Activated gamma-delta T cell treated with Interleukin-2 at 50 U/mL for 16 hours (primary cell): ENCODE measurements at regions not wholly inside any gene's neighbourhood (a gene's known extent, or its start where the extent isn't known, plus 50 kb on each side); places are given as distances from the start of the nearest gene placed in this dataset.

Experiments
- DNase-seq: peaks from one replicate; pipeline ENCODE4 v3.0.0-alpha.2; 2020

DNA sequence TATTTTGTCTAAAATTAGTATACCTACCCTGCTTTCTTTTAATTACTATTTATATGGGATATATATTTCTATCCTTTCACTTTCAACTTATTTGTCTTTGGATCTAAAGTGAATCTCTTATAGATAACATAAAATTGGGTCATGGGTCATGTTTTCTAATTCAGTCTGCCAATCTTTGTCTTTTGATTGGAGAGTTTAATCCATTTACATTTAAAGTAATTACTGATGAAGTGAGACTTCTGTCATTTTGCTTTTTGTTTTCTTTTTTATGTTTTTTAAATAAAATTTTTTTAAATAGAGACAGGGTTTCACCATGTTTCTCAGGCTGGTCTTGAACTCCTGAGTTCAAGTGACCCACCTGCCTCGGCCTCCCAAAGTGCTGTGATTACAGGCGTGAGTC lies 50.5 kb upstream of the PRDM1 start:
- no peak for DNase-seq

DNA sequence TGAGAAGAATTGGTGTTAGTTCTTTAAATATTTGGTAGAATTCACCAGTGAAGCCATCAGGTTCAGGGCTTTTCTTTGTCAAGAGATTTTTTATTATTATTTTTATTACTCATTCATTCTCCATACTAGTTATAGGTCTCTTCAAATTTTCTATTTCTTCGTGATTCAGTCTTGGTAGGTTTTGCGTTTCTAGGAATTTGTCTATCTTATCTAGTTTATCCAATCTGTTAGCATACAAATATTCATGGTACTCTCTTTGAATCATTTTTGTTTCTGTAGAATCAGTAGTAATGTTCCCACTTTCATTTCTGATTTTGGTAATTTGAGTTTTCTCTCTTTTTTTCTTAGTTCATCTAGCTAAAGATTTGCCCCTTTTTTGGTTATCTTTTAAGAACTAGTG lies 52.3 kb upstream of the PRDM1 start:
- DNase-seq, result no peak

DNA sequence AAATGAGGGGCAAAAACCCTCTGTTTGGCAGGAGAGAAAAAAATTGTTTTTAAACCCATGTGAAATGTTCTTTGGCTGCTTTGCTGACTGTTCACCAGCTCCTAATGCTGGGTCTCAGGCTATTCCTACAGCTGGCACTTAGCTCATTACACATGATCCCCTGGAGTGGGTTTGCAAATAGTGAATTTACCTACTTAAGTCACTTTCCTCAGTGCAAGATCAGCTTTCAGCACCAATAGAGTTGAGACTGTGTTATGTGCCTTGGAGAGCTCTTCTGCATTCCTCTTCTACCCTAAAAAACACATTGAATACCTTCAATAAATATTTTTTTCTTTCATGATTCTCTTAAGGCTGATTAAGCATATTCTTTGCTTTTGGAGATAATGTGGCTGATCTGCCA lies 58.4 kb upstream of the PRDM1 start:
- DNase-seq, result no peak

DNA sequence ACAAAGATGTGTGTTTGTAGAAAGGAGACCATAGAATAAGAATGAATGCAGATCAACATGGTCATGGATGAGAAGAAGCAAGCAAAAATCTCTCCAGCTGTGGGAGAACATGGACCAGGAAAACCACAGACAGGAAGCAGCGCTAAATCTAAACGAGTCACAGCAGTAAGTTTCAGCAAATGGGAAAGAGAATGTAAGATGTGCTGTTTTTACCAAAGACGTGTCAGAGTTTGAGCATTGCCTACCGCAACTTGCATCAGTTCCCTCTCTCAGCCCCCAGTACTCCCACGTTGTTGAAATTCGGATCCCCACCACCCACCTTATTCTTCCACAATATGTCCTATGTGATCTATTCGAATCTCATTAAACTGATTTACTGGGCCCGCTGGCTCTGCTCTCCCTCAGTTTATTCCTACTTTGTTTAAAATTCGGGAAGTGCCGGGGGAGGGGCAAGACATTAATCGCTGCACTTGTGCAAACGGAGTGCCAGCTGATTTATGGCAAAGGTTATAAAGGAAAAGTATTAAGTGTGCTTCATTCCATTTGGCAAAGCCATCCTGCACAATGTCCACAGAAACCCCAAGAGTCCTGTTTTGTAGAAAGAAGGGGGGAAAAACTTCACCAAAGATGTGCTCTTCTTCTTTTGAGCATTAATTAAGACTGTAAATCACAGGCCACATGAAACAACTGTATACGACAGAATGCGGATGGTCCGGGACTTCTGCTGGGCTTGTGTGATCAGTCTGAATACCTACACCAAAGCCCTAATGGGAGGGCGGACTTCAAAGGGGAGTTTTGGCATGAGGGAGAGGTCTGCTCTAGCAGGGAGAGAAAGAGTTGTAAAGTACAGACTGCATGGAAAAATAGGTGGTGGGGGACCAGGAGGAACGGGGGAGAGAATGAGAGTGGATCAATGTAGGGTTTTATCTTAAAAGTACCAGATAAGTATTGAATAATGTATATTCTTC lies 59.1 kb upstream of the PRDM1 start:
- no peak for DNase-seq

DNA sequence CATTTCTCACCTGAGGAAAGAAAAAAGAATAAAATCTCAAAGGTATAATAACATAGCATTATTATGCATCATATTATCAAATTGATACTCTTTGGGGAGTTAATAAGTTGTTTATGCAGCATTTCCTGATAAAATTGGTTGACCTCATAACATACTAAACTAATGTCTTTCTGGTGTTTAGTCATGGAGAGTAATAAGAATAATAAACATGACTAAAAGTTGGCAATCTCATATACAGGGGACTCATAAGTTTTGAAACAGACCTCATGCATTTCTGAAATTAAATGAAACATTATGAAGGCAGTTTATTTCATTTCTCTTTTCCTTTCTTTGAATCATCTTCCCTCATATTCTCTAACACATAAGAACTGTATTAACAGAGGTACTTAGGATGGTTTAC lies 60.5 kb upstream of the PRDM1 start:
- no peak for DNase-seq

DNA sequence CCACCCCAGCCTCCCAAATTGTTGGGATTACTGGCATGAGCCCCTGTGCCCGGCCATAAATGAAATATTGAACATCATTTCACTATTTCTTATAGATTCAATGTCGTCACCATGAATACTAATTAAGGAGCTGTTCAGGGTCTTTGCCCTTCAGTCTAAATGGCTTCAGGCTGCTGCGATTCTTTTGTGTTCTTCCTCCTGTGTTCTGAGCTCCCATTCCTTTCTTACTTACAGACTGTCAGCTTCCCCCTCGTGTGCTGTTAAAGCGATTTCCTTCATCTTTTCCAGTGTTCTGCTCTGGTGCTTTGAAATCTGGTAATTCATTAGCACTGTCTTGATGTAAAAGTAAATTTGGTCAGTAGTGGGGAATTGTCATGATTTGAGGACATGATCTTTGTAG lies 63.3 kb upstream of the PRDM1 start:
- DNase-seq, result no peak

DNA sequence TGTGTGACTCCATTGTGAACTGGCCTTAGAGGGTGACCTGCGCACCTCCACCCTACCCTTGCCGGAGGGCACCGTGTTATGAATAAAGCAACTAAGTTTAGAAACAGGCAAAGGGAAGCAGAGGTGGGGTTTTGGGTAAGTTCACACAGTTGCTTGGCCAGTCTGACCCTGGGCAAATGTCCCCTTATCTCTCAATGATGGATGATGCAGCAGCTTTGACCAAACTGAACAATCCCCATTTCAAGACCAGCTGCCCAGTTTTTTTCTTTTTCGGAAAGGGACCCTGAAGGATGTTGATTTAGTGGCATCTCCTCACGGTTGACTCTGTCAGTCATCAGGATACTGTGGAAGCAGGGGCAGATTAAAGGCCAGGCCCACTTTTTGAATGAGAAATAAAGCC lies 68.7 kb upstream of the PRDM1 start:
- DNase-seq, result no peak

DNA sequence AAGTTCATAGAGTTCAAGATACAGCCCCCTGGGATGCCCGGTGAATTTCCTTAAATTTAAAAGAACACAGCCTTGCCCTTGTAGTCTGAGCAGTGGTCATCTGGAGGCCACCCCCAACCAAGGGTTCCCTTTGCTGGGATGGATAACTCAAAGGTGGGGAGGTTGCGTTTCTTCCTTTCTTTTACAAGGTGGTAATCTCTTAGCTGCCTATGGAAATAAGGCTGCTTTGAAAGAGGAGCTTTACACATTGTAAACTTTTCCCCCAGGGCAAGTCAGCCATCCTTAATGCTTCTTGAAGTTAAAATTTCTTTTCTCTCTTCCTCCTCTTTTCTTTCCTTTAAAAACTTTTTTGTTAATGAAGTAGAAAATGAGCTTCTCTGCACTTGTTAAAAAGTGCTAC lies 71.2 kb upstream of the PRDM1 start:
- DNase-seq, result no peak

DNA sequence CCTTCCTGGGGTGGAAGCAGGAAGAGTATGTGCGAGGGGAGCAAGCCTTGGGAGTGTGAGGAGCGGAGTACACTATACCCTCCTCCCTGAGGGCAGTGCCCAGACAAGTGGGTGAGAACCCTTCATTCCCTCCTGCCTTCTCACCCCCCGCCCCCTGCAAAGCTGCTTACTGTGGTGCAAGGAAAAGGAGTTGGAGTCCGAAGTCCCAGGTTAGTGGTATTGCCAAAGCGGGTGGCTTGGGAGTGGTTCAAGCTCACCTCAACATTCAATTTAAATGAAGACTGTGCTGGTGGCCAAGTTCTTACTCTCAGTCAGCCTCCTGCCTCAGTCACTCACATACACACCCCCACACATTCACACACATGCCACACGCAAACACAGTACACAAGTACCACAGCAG lies 74.7 kb upstream of the PRDM1 start:
- DNase-seq, result no peak

DNA sequence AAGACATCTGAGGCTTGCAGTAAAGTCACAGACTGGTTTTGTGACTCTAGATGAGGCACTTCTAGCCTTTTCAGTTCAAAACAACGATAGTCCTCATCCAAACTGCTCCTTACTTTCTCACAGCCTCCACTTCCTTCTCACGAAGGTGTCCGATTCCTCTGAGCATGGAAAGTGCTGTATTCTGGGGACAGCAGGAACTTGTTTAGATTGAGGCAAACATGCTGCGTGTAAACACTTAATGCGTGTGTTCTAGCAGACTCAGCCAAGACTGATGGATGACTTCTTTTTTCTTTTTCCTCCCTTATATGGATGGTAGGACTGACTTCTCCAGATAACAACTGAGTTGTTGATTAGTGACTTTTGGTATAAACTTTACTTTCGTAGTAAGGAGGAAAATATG lies 80.2 kb upstream of the PRDM1 start:
- DNase-seq, result no peak

DNA sequence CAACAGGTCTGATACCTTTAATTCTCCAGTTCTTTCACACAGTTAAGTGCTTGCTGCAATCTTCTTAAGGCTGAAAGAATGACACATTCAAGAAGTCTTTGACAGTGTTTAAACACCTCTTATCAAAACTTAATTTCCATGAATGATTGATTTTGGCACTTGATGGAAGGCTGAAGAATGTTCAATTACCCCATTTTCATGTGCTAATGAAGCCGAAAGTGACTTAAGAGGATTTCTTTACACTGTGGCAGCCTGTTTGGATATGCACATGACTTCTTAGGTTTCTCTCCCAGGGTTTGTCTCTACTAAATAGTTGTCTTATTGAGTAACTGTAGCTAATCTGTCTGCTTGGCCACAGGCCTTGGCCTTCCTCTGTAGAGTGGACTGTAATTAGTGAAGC lies 81.1 kb upstream of the PRDM1 start:
- DNase-seq, result no peak

DNA sequence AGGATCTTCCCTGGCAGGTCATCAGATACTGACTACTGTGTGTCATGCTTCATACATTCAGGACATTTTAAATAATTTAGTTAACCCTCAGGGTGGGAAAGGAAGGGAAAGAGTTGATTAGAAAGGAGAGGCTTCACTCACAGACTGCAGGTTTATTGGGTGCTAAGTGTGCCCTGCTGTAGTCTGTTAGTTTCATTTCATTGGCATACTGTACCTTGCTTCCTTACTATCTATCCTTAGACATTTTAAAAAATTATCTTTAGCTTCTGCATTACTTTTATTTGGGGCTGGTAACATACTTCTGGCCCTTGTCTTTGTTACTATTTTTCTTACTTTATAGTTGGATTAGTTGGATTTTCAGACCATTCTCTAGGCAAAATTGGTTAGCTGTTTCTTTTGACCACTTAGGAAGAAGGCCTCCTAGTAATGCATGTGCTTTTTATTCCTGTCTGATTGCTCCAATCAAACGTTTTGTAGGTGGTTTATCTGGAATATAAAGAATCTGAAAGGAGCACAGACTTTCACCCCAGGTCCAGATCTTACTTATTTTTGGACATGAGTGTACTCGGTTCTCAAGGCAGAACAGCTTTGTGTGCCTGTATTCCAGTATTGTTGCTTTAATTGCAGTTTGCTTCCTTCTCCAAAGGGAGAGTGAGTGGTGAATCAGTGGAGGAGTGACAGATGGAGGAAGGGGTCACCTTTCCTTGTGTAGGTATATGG lies 82.7 kb upstream of the PRDM1 start:
- no peak for DNase-seq

DNA sequence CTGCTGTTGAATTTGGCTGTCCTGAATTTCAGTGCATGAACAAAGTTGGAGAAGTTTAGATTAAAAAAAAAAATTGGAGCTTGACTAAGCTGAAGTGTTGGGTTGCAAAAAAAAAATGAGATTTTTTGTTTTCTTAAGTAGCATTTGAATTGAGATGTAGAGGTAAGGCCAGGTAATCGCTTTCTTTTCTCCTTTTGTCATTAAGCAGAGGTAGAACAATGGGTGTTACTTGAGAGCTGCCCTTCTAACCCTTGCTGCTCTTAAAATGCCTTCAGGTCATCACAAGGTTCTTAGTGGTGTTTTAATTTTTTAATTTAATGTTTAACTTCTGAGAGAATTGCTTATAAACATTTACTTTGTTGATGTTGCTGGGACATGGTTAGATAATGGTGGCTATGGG lies 84.1 kb upstream of the PRDM1 start:
- no peak for DNase-seq

DNA sequence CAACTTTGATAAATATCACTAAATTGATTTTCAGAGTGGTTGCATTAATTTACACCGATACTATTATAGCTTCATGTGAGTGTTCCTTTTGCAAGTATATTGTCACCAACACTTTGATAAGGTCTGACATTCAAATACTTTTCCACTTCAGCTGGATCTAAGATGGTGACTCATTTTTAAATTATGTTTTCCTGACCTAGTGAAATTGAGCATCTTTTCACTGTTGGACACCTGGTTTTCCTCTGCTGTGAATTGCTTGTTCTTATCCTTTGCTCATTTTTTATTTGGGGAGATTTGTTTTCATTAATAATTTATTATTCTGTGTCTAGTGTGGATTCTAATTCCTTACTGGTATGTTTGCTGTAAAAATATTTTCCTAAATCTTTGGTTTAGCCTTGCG lies 85.2 kb upstream of the PRDM1 start:
- DNase-seq, result no peak

DNA sequence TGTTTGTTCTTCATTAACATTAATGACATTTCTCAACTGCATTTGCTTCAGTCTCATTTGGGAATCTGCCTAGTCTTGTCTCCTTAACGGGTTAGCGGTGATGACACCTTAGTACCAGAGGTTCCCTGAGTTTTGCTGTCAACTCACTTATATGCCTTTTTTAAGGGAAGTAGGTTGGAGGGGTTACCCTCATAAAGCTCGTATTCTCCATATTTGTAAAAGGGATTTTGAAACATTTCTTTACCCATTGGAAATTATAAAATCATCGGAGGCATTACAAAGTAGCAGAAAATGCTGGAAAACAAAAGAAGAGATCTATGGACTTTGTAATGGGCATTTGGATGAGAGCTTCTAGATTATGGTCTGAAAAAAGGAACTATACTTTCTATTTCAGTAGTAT lies 88.7 kb upstream of the PRDM1 start:
- DNase-seq, result no peak

DNA sequence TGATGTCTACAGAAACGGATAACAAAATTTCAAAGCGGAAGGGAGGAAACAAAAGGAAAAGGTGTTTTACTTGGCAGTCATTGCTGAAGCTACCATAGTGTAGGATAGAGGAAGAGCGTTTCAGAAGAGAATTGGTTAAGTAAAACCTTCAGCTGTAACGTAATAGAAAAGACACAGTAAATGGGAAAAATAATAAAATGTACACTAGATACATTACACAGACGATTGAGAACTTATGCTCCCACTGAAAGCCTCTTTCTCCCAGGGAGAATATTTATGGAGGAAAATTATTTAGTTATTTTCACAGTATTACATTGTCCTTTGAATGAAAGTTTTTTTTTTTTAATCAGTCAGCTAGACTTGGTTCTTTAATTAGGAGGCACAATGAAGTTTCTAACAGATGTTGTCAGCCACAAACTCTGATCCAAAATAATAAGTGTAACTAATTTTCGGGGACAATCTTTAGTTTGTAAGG lies 90.7 kb upstream of the PRDM1 start:
- DNase-seq, result no peak

DNA sequence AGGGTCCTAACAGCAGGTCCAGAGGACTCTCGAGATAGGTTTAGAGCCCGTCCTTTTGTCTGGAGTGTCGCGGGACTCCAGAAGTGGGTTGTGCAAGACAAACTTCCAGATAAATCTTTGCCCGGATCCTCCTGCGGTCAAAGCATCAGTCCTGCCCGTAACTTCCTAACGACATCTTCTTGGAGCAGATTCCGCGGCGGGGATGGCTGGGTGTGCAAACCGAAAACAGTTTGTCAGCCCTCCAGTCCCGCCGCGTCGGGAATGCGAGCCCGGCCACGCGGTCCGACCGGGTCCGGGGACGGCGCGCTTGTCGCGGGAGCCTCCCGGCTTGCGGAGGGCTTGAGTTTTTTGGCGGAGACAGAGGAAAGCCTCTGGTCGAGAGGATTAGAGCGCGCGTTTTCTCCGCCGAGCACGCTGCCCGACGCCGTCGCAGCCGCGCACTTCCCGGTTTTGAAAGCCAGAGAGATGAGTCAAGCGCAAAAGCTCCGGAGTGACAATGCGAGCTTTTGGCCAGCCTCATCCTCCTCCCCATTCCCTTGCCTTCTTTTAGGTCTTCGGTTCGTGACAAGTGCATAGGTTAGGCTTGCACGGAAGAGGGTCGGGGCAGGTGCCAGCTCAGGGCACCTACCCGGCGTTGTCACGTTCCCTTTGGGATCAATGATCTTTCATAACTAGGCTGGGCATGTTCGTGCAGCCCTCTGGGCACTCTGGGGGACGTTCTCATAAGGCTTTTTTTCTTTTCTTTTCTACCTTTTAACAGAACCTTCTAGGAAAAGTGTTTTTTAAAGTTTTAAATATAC lies 91.3 kb upstream of the PRDM1 start:
- DNase-seq, result peak; percentile 24

DNA sequence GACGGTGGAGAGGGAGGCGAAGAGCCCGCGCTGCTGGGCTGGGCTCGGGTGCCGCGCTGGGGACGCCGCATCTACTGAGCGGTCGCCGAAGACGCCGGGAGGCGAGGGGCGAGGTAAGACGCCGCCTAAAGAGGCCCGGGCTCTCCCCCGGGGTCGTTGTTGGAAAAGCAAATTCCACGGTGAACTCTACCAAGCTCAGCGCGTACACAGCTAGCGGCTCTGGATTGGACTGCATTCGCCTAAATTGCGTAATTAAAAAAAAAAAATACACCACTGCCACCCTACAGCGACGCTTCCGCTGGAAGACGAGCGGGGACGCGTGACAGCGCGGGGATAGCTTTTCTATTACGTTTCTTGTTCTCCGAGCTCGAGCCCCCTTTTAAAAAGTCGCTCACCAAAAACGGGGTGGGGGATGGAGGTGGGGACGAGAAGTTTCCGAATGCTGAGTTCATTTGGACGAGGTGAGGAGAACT lies 92.0 kb upstream of the PRDM1 start:
- peak; percentile 27 for DNase-seq

DNA sequence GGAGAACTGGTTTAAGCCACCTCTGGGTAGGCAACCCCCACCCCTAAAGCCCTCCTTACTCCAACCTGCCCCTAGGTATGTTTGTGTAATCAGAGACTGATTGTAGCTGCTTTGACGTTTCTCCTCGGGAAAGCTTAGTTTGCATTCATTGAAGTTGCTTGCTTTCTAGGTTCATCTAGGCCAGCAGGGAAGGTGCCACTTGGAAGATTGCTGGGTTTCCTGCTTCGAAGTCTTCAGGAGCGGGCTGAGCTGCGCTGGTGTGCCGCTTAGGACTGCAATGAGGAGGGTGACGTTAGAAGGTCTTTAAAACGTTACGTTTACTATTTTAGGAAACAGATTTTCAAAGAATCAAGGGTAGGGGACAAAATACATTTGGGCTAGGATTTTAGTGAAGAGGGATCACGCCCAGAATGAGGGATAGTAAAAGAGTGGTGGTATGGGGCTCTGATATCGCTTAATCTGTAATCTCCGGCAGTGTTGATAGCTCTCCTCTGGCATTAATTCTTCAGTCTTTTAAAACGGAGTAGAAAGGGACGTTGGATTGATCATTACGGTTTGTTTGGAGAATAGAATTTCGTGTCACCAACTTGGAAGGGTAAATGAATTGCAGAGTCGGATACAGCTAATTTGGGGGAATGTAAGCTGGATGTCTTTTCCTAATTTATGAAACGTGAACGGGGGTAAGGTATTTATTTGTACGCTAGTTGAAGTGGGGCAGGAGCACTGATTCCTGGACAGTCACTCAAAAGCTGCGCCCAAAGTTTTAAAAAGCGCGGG lies 92.6 kb upstream of the PRDM1 start:
- DNase-seq, result no peak

DNA sequence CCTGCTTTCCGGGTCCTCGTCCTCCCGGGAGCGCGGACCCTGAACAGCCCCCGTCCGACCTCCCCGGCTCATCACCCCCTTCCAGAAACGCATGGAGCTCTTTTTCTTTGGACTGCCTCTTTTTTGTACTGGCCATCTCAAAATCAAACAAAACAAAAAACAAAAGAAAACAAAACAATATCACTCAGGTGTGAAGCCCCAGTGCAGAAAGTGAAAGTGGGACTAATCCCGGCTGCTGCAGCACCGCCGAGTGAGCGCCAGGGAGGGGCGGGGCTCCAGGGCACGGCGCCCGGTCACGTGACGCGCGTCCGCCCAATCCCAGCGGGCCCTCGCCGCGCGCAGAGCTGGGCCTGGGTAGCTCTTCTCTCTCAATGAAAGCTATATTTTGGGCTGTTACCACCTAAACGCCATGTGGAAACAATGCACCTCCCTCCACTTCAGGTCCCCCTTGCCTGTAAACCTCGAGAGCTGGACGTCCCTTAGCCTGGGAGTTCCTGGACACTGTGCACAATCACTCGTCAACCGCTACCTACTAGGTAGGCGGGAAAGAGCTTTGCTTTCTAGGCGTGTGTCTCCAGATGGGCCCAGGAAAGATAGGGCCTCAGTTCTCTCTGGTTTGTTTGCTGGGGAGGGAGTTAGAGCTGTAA lies 93.7 kb upstream of the PRDM1 start:
- peak; percentile 79 for DNase-seq

DNA sequence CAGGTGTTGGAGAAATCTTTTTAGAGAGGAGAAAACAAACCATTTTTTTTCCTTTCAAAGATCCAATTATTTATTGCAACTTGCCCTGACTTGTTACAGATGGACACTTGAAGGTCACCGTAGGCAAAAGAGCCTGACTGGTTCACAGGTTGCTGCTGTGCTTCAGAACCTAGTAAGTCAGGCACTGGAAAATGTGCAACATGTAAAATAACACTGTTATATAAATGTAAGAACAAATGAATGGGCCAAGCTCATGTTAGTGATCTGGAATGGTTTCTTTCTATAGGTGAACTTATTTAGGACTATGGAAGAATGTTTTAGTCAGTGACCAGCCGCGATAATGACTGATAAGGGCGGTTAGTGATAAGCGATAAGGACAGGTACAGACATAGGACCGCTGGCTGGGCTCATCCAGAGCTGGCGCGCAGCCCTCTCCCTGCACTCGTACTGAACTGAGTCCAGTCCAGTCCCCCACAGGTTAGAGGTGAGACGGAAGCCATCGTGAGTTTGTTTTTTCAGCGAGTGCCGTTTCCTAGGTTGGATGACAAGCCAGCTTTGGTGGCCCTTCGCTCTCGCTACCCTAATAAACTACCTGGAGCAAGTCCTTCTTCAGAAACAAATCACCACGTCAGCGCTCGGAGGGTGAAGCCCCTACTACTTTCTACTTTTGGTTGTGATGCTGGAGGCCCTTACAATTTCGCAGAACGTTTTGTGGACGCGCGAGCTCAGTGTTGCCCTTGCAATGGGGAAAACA lies 94.4 kb upstream of the PRDM1 start:
- DNase-seq, result peak; percentile 22
